ENCODE measurements at regions not wholly inside any gene's neighbourhood (a gene's known extent, or its start where the extent isn't known, plus 50 kb on each side); places are given as distances from the start of the nearest gene placed in this dataset.
"Not testable (repeated sequence)": the region's sequence is repeated elsewhere in the genome, so short reads cannot be mapped to it uniquely, and the experiment has no call there.

DNA sequence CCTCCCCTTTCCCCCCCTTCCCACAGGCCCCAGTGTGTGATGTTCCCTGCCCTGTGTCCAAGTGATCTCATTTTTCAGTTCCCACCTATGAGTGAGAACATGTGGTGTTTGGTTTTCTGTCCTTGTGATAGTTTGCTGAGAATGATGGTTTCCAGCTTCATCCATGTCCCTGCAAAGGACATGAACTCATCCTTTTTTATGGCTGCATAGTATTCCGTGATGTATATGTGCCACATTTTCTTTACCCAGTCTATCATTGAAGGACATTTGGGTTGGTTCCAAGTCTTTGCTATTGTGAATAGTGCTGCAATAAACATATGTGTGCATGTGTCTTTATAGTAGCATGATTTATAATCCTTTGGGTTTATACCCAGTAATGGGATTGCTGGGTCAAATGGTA is 106.0 kb upstream of the CADM1 start:
- not testable (repeated sequence) for TF ChIP-seq EZH2phosphoT487 (IDR thresholded peaks at IDR 0.05; ENCODE audit: insufficient read depth, low read depth); EZH2 (IDR thresholded peaks at IDR 0.05; ENCODE audit: insufficient read depth, poor library complexity, severe bottlenecking)

Data from GM23248 (cell line).